ENCODE measurements at regions not wholly inside any gene's neighbourhood (a gene's known extent, or its start where the extent isn't known, plus 50 kb on each side); places are given as distances from the start of the nearest gene placed in this dataset.

DNA sequence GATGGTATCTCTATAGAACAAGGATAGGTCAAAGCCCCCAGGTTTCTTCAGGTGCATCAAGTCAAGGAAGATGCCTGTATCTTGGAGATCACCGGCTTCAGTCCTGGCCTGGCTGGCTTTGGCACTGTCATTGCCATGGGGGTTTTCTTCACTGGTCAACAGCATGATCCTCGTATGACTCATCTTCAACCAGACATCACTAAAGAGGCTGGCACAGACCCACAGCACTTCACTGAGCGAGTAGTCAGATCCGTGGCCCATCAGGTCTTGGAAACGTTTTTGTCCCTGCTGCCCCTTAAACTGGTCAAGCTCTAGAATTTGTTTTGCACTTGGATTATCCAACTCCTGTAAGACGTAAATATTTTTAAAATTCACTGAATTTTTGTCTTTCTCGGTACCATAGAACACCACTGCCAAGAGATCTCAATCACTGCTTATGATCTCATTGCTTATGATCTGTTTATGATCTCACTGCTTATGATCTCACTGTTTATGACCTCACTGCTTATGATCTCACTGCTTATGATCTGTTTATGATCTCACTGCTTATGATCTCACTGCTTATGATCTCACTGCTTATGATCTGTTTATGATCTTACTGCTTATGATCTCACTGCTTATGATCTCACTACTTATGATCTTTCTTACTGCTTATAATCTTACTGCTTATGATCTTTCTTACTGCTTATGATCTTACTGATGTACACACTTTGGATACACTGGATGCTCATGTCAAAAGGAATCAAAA, 135.2 kb downstream of the CYP26A1 start:
- H3K27me3 ChIP-seq = no peaks in the 10 kb centered on the region
- no peak for DNase-seq (ENCODE audit: low spot score in 2 of 2)
- H3K4me3 ChIP-seq = no peak overlapping the region
- TF ChIP-seq, protein P1, sequence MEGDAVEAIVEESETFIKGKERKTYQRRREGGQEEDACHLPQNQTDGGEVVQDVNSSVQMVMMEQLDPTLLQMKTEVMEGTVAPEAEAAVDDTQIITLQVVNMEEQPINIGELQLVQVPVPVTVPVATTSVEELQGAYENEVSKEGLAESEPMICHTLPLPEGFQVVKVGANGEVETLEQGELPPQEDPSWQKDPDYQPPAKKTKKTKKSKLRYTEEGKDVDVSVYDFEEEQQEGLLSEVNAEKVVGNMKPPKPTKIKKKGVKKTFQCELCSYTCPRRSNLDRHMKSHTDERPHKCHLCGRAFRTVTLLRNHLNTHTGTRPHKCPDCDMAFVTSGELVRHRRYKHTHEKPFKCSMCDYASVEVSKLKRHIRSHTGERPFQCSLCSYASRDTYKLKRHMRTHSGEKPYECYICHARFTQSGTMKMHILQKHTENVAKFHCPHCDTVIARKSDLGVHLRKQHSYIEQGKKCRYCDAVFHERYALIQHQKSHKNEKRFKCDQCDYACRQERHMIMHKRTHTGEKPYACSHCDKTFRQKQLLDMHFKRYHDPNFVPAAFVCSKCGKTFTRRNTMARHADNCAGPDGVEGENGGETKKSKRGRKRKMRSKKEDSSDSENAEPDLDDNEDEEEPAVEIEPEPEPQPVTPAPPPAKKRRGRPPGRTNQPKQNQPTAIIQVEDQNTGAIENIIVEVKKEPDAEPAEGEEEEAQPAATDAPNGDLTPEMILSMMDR (IDR thresholded peaks at IDR 0.05) = no peak
- no peak for TF ChIP-seq POLR2A (IDR thresholded peaks at IDR 0.05)
- H3K27ac ChIP-seq = no peak overlapping the region
- no peaks in the 10 kb centered on the region for H3K36me3 ChIP-seq
- WGBS = 84% methylated on average over 7 of the region's 7 CpGs
- H3K4me1 ChIP-seq = no peaks in the 10 kb centered on the region
- no peaks in the 10 kb centered on the region for H3K9me3 ChIP-seq

- Histone ChIP-seq H3K36me3 (no peaks in the 10 kb centered on the region), H3K4me1 (no peaks in the 10 kb centered on the region), H3K27ac (no peak overlapping the region), H3K9me3 (no peaks in the 10 kb centered on the region), H3K4me3 (no peak overlapping the region), H3K27me3 (no peaks in the 10 kb centered on the region)
- 63% methylated on average over 7 of the region's 8 CpGs for WGBS
- DNase-seq (ENCODE audit: low spot score in 2 of 2) = no peak
- TF ChIP-seq, protein P1 (IDR thresholded peaks at IDR 0.05) = no peak
Observed at GRCh38 chr10:93211991-93212390, 138.3 kb downstream of the CYP26A1 start.

DNA sequence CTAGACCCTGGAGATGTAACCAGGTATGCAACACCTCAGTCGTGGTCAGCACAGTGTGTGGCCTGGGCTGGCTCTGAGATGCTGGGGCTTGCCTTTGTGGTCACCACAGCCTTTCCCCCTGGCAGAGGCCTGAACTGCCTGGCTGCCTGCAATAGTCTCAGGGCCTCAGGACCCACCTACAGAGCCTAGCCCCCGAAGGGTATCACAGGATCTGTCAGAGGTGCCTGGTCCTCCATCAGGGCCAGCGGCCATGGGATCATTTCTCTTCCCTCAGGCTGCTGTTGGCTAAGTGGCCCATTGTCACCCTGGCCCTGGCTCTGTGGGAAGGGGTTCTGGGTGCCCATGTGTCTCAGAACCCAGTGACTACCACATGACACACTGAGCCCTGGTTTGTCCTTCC, 141.6 kb downstream of the CYP26A1 start:
- Histone ChIP-seq H3K36me3 (no peaks in the 10 kb centered on the region), H3K4me1 (no peaks in the 10 kb centered on the region), H3K27ac (no peak overlapping the region), H3K4me3 (no peak overlapping the region), H3K9me3 (no peaks in the 10 kb centered on the region), H3K27me3 (no peaks in the 10 kb centered on the region)
- 63% methylated on average over 3 of the region's 3 CpGs for WGBS
- no peak for DNase-seq (ENCODE audit: low spot score in 2 of 2)
- TF ChIP-seq, protein P1 (IDR thresholded peaks at IDR 0.05) = no peak
- no peak for TF ChIP-seq EP300 (IDR thresholded peaks at IDR 0.05)
- no peak for TF ChIP-seq POLR2A (IDR thresholded peaks at IDR 0.05)
- TF ChIP-seq POLR2AphosphoS5 (IDR thresholded peaks at IDR 0.05) = no peak

DNA sequence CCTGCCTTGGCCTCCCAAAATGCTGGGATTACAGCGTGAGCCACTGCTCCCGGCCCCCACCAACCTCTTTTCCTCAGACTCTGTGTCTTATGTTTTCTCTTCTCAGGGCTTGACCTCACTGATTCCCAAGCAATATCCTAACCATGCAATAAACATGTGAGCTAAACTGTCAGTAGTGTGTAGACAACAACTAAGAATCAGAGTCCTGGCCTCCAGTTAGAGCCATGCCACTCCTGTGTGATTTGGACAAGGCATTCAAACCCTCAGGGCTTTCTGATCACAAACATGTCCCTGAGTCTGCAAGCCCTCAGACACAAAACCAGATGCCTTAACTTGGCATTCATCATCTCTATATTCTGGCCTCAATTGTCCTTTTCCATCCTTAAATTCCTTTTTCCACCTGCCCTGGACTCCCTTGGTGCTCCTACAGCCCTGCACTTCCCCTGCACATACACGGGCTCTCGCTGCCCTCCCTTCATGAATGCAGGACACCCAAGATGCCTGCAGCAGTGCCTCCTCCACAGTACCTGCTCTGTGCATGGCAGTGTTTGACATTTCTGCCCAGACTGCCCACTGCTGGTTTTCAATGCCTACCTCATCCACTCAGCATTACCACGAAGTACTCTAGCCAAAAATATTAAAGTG, 142.8 kb downstream of the CYP26A1 start:
- Histone ChIP-seq H3K36me3 (no peaks in the 10 kb centered on the region), H3K4me3 (no peak overlapping the region), H3K4me1 (no peaks in the 10 kb centered on the region), H3K27ac (no peak overlapping the region), H3K9me3 (no peaks in the 10 kb centered on the region), H3K27me3 (no peaks in the 10 kb centered on the region)
- DNase-seq (ENCODE audit: low spot score in 2 of 2) = no peak
- WGBS = 86% methylated on average over 5 of the region's 5 CpGs
- TF ChIP-seq POLR2A (IDR thresholded peaks at IDR 0.05) = no peak
- no peak for TF ChIP-seq EP300 (IDR thresholded peaks at IDR 0.05)
- no peak for TF ChIP-seq POLR2AphosphoS5 (IDR thresholded peaks at IDR 0.05)
- TF ChIP-seq, protein P1 (IDR thresholded peaks at IDR 0.05) = no peak

DNA sequence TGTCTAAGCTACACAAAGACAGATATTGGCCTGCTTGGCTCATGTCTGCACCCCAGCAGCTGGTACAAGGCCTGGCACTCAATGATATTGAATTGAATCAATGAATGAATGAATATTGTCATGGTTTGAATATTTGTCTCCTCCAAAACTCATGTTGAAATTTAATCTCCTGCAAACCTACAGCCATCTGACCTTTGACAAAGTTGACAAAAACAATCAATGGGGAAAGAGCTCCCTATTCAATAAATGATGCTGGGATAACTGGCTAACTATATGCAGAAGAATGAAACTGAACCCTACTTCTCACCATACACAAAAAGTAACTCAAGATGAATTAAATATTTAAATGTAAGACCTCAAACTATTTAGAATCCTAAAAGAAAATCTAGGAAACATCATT, 144.7 kb downstream of the CYP26A1 start:
- no peak overlapping the region for H3K27ac ChIP-seq
- no peaks in the 10 kb centered on the region for H3K4me1 ChIP-seq
- DNase-seq (ENCODE audit: low spot score in 2 of 2) = no peak
- no peak for TF ChIP-seq POLR2AphosphoS5 (IDR thresholded peaks at IDR 0.05)
- TF ChIP-seq EP300 (IDR thresholded peaks at IDR 0.05) = no peak
- TF ChIP-seq, protein P1 (IDR thresholded peaks at IDR 0.05) = no peak
- no peak for TF ChIP-seq POLR2A (IDR thresholded peaks at IDR 0.05)
- H3K4me3 ChIP-seq = no peak overlapping the region
- H3K9me3 ChIP-seq = no peaks in the 10 kb centered on the region
- no peaks in the 10 kb centered on the region for H3K27me3 ChIP-seq
- no peaks in the 10 kb centered on the region for H3K36me3 ChIP-seq

Measured in suprapubic skin (tissue), 4 donors.